Fibroblast of pulmonary artery (primary cell): ENCODE measurements at regions not wholly inside any gene's neighbourhood (a gene's known extent, or its start where the extent isn't known, plus 50 kb on each side); places are given as distances from the start of the nearest gene placed in this dataset.

Experiments
- DNase-seq: peaks from one replicate; pipeline ENCODE4 v3.0.0-alpha.2; 2010; ENCODE audit warnings: low read depth
- H3K4me3 ChIP-seq: replicated peaks from 2 replicates; pipeline ENCODE4 v1.5.1; 2011; ENCODE audit warnings: low read depth, mild to moderate bottlenecking, control low read depth, low read length, moderate library complexity
- TF ChIP-seq, protein P1 (sequence below): IDR thresholded peaks from 2 replicates; pipeline ENCODE4 v1.5.1; 2011; ENCODE audit warnings: mild to moderate bottlenecking, control low read depth, low read length, inconsistent platforms; ENCODE audit errors: missing control alignments

DNA sequence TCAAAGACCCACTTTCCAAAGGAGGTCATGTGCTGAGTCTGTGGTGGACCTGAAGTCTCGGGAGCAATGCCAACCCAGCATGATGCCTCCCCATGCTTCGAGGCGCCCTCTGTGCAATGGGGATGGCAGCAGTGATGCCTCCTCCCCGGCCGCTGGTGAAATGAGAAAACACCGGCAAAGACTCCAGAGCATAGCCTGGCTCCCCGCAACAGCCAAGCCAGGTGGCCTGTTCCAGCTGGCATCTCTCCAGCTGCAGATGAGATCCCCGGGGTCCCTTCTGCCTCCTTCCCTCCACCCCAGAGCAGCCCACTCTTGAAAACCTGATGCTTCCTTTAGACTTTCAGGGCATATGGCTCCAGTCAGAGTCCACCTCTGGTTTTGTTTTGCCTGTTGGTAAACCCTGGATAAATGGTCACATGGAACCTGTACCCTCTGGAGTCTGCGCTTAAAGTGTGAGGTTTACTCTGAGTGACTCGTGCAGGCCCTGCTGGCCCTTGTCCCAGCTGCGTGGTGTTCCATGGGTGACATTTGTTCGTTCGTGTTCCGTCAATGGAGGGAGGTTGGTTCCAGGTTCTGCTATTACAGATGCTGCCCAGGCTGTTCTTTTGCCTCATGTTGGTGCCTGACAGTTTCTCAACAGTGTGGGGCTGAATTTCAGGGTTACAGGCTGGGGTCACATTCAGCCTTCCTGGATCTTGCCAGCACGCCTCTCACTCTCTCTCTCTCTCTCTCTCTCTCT is 181.8 kb upstream of the CIBAR2 start:
- no peak for DNase-seq

GRCh38 chr16:85294810-85295508 is 182.7 kb upstream of the CIBAR2 start:
- TF ChIP-seq, protein P1, sequence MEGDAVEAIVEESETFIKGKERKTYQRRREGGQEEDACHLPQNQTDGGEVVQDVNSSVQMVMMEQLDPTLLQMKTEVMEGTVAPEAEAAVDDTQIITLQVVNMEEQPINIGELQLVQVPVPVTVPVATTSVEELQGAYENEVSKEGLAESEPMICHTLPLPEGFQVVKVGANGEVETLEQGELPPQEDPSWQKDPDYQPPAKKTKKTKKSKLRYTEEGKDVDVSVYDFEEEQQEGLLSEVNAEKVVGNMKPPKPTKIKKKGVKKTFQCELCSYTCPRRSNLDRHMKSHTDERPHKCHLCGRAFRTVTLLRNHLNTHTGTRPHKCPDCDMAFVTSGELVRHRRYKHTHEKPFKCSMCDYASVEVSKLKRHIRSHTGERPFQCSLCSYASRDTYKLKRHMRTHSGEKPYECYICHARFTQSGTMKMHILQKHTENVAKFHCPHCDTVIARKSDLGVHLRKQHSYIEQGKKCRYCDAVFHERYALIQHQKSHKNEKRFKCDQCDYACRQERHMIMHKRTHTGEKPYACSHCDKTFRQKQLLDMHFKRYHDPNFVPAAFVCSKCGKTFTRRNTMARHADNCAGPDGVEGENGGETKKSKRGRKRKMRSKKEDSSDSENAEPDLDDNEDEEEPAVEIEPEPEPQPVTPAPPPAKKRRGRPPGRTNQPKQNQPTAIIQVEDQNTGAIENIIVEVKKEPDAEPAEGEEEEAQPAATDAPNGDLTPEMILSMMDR = no peak
- DNase-seq = no peak
- H3K4me3 ChIP-seq = no peak overlapping the region

More for the DNA sequence above, 181.8 kb upstream of the CIBAR2 start:
- H3K4me3 ChIP-seq = no peak overlapping the region
- TF ChIP-seq, protein P1 = no peak

DNA sequence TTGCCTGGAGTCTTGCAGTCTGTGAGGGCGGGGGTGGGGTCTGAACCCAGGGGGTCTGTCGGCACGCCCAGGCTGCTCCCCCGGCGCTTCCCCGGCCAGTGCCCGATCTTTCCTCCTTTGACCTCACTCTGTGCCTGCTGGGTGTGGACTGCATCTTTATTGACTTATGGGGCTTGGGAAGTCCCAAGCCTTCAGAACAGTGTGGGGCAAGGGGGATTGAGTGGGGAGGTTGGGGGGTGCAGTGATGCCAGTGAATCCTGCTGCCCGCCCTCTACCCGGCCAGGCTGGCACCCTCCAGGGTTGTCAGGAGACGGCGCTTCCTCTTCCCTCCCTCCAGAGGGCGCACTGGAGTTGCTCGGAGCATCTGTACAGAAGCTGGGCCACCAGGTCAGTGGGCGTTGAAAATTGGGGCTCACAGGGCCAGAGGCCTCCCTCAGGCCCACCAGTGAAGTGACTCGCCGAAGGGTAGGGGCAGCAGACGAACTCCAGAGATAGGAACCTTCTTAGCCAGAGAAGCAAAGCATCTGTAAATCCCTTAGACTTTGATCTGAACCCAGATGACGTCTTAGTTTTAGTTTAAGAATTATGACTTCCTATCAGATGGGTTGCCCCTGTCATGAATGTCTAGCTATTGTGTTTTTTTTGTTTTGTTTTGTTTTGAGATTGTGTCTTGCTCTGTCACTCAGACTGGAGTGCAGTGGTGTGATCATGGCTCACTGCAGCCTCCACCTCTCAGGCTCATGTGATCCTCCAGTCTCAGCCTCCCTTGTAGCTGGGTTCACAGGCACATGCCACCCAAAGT is 184.8 kb upstream of the CIBAR2 start:
- DNase-seq = peak; percentile 22
- H3K4me3 ChIP-seq = no peak overlapping the region
- TF ChIP-seq, protein P1 = peak; percentile 72

DNA sequence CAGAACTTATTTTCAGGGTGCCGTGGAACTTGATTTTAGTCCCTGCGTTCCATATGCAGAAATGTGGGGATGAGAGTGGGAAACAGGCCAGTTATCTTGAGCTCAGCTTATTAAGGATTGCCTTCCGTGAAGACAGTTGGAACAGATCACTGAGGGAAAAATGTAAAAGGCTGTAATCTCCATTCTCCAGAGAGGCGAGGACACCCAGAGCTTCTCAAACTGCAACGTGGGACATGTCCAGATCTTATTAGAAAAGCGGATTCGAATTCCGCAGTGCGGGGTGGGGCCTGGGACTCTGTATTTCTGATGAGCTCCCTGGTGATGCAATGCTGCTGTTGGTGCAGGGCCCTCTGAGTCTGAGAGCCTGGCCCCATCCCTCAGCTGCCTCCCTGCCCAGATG is 185.6 kb upstream of the CIBAR2 start:
- no peak for DNase-seq
- TF ChIP-seq, protein P1 = no peak
- H3K4me3 ChIP-seq = no peak overlapping the region

DNA sequence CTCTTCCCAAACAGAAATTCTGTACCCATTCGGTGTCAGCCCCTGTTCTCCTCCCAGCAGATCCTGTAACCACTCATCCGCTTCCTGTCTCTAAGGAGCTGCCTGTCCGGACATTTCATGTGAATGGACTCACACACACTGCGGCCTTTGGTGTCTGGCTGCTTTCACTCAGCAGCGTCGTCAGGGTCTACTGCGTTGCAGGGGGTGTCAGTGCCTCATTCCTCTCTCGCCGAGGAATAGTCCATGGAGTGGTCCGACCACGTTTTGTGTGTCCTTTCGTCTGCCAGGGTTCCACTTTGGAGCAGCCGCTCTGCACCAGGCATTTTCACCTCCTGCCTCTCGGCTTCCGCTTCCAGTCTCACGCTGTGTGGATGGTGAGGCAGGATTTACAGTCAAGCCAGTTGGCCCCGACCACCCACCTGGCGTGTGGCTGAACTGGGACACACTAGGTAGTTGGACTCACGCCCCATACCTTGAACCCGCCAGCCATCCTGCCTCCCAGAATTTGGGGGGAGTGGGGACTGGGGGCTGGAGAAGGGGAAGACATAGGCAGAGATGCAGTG is 188.2 kb upstream of the CIBAR2 start:
- no peak for DNase-seq
- TF ChIP-seq, protein P1 = no peak
- no peak overlapping the region for H3K4me3 ChIP-seq

DNA sequence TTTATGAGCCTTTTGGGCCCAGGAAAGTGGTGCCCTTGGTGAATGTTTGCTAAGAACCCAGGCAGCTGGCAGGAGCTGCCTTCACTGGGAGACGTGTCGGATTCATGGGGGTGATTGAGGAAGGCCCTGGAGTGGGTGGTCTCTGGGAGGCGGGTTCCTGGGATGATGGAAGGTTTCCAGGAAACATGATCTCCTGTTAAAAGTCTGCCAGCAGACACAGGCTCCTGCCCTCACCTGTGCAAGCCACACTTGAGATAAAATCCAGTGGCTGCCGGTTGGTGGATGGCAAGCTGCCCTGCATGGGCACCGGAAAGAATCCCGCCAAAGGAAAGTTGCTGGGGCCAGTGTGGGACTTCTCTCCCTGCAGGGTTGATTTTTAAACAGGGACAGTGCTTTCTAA is 189.0 kb upstream of the CIBAR2 start:
- TF ChIP-seq, protein P1 = no peak
- DNase-seq = no peak

More for the DNA sequence above, 189.0 kb upstream of the CIBAR2 start:
- H3K4me3 ChIP-seq = no peak overlapping the region
